Stomach (tissue), 8 donors: ENCODE measurements at regions not wholly inside any gene's neighbourhood (a gene's known extent, or its start where the extent isn't known, plus 50 kb on each side); places are given as distances from the start of the nearest gene placed in this dataset.

Experiments used
- DNase-seq, 2 donors: peaks; one replicate each; pipeline versions ENCODE4 v3.0.0 to v3.0.0-alpha.2; 2013 to 2019
- H3K27ac ChIP-seq, 5 donors: fragments of 200-600 bp in 4 of 5; sonication (generic) in 4 of 5; one replicate each; pipeline ENCODE4 v1.5.1; 2013 to 2019; ENCODE audit warnings: mild to moderate bottlenecking in 1 of 5, moderate library complexity in 1 of 5
- H3K27me3 ChIP-seq, 3 donors: fragments of 200-600 bp; sonication (generic); one replicate each; pipeline ENCODE4 v1.5.1; 2017 to 2019; ENCODE audit warnings: mixed run types in 1 of 3
- H3K36me3 ChIP-seq, 4 donors: fragments of 200-600 bp; sonication (generic); 1 replicate in 3 of 4; 2 replicates in 1 of 4; pipeline ENCODE4 v1.5.1; 2016 to 2019
- H3K4me1 ChIP-seq, 4 donors: fragments of 200-600 bp; sonication (generic); one replicate each; pipeline ENCODE4 v1.5.1; 2016 to 2019
- H3K4me3 ChIP-seq, 4 donors: fragments of 200-600 bp; sonication (generic) in 3 of 4; one replicate each; pipeline ENCODE4 v1.5.1; 2016 to 2019; ENCODE audit warnings: mild to moderate bottlenecking in 1 of 4
- H3K9me3 ChIP-seq, 4 donors: fragments of 200-600 bp; sonication (generic); one replicate each; pipeline ENCODE4 v1.5.1; 2016 to 2019
- EP300 ChIP-seq: sonication (generic); formaldehyde crosslinking; IDR thresholded peaks from one replicate; pipeline ENCODE4 v1.6.1; 2017; ENCODE audit warnings: antibody characterized with exemption
- POLR2A ChIP-seq, 4 donors: fragments of 450-650 bp; IDR thresholded peaks; one replicate each; pipeline ENCODE4 v1.6.1; 2016; ENCODE audit warnings: antibody characterized with exemption in 4 of 4, control low read depth in 2 of 4, mild to moderate bottlenecking in 1 of 4, moderate library complexity in 1 of 4
- POLR2AphosphoS5 ChIP-seq, 3 donors: sonication (generic); formaldehyde crosslinking; IDR thresholded peaks; one replicate each; pipeline ENCODE4 v1.6.1; 2016; ENCODE audit warnings: antibody characterized with exemption in 3 of 3
- WGBS, 5 donors: extraction: QIAGEN DNeasy Blood & Tissue Kit in 3 of 5; methylation state at CpG; one replicate each; pipeline versions ENCODE4 v1.1.5 to v1.1.7; 2013 to 2018; 5-methylcytosine and 5-hydroxymethylcytosine counted together
- intact Hi-C: fragments of 100-400 bp; cut with DNase I; formaldehyde crosslinking; loops from one replicate; pipeline ENCODE4 v1.15.1; 2023; ENCODE audit warnings: low total_unique reads
- TF ChIP-seq, protein P1 (sequence below), 7 experiments: fragments of 450-650 bp in 4 of 7; fragments of 200-600 bp in 3 of 7; sonication (generic) in 3 of 7; IDR thresholded peaks; one replicate each; pipeline ENCODE4 v1.5.1; 2016 to 2019; ENCODE audit warnings: antibody characterized with exemption in 7 of 7, control low read depth in 2 of 7, mild to moderate bottlenecking in 1 of 7
- donor health status: healthy with polysubstance abuse.
- donor health status: Bipolar disorder and iron deficiency.
- donor health status: healthy.

DNA sequence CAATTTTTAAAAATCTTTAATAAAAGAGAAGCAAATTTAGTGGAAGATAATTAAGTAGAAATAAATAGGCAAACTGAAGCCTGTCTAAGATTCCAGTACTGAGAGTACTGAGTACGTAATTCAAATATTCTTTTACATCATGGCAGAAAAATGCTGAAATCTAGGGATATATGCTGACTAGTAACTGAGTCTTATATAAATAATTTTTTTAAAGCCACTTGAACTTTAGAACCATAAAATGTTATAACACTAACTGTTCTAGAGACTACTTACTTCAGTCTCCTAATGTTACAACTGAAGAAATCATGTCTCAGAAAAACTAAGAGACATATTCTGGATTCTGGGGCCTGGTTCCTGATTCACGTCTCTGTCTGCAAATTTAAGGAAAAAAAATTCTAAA is 230.6 kb upstream of the PLEKHG7 start:
- TF ChIP-seq EP300 (no peak), POLR2AphosphoS5 (IDR thresholded peaks at IDR 0.05) (no peak), POLR2A (IDR thresholded peaks at IDR 0.05) (no peak)
- TF ChIP-seq, protein P1, sequence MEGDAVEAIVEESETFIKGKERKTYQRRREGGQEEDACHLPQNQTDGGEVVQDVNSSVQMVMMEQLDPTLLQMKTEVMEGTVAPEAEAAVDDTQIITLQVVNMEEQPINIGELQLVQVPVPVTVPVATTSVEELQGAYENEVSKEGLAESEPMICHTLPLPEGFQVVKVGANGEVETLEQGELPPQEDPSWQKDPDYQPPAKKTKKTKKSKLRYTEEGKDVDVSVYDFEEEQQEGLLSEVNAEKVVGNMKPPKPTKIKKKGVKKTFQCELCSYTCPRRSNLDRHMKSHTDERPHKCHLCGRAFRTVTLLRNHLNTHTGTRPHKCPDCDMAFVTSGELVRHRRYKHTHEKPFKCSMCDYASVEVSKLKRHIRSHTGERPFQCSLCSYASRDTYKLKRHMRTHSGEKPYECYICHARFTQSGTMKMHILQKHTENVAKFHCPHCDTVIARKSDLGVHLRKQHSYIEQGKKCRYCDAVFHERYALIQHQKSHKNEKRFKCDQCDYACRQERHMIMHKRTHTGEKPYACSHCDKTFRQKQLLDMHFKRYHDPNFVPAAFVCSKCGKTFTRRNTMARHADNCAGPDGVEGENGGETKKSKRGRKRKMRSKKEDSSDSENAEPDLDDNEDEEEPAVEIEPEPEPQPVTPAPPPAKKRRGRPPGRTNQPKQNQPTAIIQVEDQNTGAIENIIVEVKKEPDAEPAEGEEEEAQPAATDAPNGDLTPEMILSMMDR (IDR thresholded peaks at IDR 0.05), result no peak
- intact Hi-C loops, result no loop called here
- no peaks in the 10 kb centered on the region for H3K36me3 ChIP-seq
- H3K27ac ChIP-seq, result no peak overlapping the region
- DNase-seq, result no peak
- no peaks in the 10 kb centered on the region for H3K27me3 ChIP-seq
- no peaks in the 10 kb centered on the region for H3K9me3 ChIP-seq
- 89 to 97% (median 96%) methylated on average over 2 of the region's 2 CpGs for WGBS, 5 donors
- H3K4me3 ChIP-seq, result no peak overlapping the region
- peaks cover 0 to 7% (median 0%) of the 10 kb centered on the region in 4 donors for H3K4me1 ChIP-seq

DNA sequence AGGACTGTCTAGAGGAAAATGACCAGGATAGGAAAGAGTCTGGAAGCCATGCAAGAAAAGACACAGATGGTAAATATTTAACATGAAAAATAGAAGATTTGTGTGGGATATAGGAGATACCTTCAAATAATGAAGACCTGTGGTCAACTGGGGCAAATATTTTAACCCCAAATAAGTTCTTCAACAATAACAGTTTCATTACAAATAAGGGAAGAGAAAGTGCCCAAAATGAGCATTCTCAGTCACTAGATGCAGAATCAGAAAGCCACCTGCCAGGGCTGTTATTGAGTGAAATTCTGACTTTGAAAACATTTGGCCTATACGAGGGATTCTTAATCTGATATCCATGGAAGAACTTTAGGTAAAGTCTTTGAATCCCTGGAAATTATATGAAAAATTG is 231.2 kb upstream of the PLEKHG7 start:
- TF ChIP-seq POLR2A (IDR thresholded peaks at IDR 0.05) (no peak), EP300 (no peak), POLR2AphosphoS5 (IDR thresholded peaks at IDR 0.05) (no peak)
- TF ChIP-seq, protein P1 (IDR thresholded peaks at IDR 0.05), result no peak
- peaks cover 0 to 10% (median 2%) of the 10 kb centered on the region in 4 donors for H3K4me1 ChIP-seq
- no peak for DNase-seq
- WGBS, 5 donors, result 84 to 97% (median 88%) methylated on average over 1 of the region's 1 CpG
- no peak overlapping the region for H3K4me3 ChIP-seq
- no peaks in the 10 kb centered on the region for H3K36me3 ChIP-seq
- H3K9me3 ChIP-seq, result no peaks in the 10 kb centered on the region
- H3K27ac ChIP-seq, result no peak overlapping the region
- intact Hi-C loops, result no loop called here
- no peaks in the 10 kb centered on the region for H3K27me3 ChIP-seq

DNA sequence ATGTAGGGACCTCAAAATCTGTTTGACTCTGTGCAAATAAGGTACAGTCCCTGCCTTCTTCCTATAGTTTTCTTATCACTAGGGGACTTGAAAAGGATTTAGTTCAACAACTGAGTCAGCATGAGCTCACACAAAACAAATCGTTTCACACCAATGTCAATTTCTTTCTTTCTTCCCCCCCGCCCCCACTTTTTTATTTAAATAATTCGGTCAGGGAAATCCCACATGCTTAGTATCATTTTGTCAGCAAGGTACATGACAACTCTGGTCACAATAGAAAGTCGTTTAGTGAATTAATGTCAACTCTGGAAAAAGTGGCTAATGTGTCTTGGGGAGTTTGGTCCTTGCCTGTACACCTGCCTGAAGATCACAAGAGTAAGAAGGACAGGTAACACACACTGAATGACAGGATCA is 232.2 kb upstream of the PLEKHG7 start:
- DNase-seq, result no peak
- 62 to 76% (median 70%) methylated on average over 4 of the region's 4 CpGs for WGBS, 5 donors
- no peak overlapping the region for H3K4me3 ChIP-seq
- no peak overlapping the region for H3K27ac ChIP-seq
- intact Hi-C loops, result no loop called here
- peaks cover 0 to 12% (median 5%) of the 10 kb centered on the region in 4 donors for H3K4me1 ChIP-seq
- TF ChIP-seq POLR2A (IDR thresholded peaks at IDR 0.05) (no peak), POLR2AphosphoS5 (IDR thresholded peaks at IDR 0.05) (no peak), EP300 (no peak)
- TF ChIP-seq, protein P1 (IDR thresholded peaks at IDR 0.05), result no peak
- no peaks in the 10 kb centered on the region for H3K9me3 ChIP-seq
- no peaks in the 10 kb centered on the region for H3K36me3 ChIP-seq
- H3K27me3 ChIP-seq, result no peaks in the 10 kb centered on the region

DNA sequence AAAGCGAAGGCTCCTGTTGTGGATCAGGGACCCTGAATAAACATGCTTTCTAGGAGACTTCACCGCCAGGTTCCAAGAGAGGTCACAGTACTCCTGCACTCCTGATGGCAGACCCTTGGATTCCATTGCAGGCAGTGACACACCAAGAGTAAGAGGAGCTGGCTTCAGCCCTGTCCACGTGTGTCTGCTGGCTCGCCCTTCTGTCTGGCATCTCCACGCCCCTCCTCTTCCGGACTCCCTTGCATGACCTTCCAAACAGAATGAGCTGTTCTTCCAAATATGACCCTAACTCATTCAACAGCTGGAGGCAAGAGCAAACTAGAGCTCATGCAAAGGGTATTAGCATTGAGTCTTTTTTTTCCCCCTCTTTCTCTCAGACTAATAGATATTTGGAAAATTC is 233.0 kb upstream of the PLEKHG7 start:
- Histone ChIP-seq H3K27me3 (no peaks in the 10 kb centered on the region), H3K9me3 (no peaks in the 10 kb centered on the region), H3K4me1 (peaks cover 0 to 17% (median 5%) of the 10 kb centered on the region in 4 donors), H3K27ac (no peak overlapping the region), H3K36me3 (no peaks in the 10 kb centered on the region), H3K4me3 (no peak overlapping the region)
- TF ChIP-seq POLR2A (IDR thresholded peaks at IDR 0.05) (no peak), EP300 (no peak), POLR2AphosphoS5 (IDR thresholded peaks at IDR 0.05) (no peak)
- TF ChIP-seq, protein P1 (IDR thresholded peaks at IDR 0.05), result no peak
- peak in 1 of 2 donors; percentile 35 for DNase-seq
- WGBS, 5 donors, result 56 to 74% (median 67%) methylated on average over 6 of the region's 6 CpGs
- intact Hi-C loops, result no loop called here
